ENCODE measurements at regions not wholly inside any gene's neighbourhood (a gene's known extent, or its start where the extent isn't known, plus 50 kb on each side); places are given as distances from the start of the nearest gene placed in this dataset.
"Not testable (repeated sequence)": the region's sequence is repeated elsewhere in the genome, so short reads cannot be mapped to it uniquely, and the experiment has no call there.

DNA sequence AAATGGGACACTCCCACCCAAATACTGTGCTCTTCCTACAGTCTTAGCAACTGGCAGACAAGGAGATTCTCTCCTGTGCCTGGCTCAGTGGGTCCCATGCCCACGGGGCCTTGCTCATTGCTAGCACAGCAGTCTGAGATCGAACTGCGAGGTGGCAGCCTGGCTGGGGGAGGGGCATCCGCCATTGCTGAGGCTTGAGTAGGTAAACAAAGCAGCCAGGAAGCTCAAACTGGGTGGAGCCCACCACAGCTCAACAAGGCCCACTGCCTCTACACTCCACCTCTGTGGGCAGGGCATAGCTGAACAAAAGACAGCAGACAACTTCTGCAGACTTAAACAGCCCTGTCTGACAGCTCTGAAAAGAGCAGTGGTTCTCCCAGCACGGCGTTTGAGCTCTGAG lies 174.8 kb downstream of the COL12A1 start:
- not testable (repeated sequence) for DNase-seq (ENCODE audit: low read depth)

DNA sequence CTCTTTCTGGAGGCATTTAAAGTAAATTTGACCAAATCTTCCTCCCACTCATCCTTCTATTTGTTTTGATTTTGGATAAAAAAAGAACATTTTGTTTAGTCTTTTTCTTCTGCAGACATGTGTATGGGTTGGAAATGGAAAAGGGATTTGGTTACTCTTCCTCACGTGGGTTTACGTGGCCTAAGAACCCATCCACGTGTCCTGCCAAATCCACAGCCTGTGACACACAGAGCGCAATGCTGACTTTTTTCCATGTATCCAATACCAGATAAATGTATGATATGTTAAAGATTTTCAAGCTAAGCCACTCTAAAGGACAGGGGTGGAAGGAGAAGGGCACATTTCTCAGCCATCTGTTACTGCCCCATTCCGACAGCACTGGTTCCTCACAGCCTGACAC lies 176.5 kb downstream of the COL12A1 start:
- no peak for DNase-seq (ENCODE audit: low read depth)

DNA sequence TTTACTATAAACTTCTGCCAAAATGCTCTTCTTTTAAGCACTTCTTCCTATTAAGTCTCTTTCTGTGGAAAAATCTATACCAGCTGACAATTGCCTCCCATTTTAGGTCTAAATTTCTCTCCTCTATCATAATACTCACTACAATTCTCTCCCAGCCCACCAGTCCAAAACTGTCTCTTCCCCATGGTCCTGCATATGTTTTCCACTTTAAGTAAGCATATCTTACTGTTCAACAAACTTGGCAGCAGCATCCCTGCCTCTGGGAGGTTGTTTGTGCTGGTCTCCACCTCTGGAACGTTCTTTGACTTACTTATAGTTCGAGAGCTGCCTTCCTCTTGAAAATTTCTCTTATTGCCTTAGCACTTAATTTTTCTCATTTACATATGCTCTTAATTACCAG lies 180.5 kb downstream of the COL12A1 start:
- no peak for DNase-seq (ENCODE audit: low read depth)

DNA sequence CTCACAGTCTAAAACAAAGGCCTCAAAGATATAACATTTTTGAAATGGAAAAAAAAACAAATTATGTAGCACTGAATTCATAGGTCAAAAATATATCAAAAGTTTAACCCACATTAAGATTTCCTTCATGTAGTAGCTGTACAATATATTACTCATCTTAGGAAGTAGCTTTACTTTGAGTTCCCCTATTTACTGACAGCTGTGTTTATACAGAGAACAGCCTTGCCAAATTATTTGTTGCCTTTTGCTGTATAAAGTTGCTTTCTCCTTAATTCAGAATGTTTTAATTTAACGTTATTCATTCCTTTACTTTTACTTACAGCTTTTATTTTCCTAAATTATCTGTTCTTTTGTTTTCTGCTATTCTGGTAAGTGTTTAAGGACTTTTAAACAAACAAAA lies 181.0 kb downstream of the COL12A1 start:
- DNase-seq (ENCODE audit: low read depth) = no peak

DNA sequence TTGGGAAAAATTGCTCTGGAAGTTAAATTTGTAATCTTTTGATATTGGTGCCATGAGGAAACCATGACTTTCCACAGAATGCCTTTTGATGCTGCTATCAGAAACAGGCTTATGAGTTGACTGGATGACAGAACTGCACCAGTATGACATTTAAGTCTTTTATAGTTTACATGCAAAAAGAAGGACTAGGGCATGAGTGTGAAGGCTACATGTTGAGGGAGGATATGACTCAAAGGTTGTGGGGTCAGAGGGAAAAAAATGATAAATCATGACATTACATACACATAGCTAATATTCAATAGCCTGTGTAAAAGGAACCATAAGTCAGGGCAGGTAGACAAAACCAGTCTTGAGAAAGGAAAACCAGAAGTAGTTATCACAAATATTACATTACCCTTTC lies 182.2 kb downstream of the COL12A1 start:
- DNase-seq (ENCODE audit: low read depth) = no peak

DNA sequence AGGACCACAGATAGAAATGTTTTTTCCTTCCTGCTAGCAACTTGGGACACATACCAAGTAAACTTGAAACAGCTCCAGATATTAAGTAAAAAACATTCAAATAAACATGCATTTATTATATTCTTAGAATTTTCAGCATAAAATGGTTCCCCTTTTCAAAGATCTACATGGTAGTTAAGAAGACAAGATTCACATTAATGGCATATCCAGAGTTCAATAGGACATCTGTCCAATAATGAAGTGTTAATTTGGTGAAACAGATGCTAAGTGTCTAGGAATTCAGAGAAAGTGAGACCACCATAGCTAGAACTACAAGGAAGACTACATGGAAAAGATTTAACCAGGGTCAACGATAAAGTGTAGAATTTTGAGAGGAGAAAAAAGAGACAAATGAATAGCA lies 184.9 kb downstream of the COL12A1 start:
- DNase-seq (ENCODE audit: low read depth) = no peak

DNA sequence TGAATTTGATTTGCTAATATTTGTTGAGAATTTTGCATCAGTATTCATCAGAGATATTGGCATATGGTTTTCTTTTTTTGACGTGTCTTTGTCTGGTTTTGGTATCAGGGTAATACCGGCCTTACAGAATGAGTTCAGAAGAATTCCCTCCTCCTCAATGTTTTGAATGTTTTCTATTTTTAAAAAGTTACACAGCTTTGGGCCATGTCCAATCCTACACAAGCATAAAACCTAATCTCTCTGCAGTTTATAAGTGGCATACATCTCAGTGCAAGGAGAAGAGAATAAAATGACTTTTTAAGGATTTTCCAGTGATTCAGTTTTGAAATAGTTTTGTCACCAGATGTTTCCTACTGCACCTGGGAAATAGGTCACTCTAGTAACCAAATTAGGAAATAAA lies 185.5 kb downstream of the COL12A1 start:
- DNase-seq (ENCODE audit: low read depth) = no peak

DNA sequence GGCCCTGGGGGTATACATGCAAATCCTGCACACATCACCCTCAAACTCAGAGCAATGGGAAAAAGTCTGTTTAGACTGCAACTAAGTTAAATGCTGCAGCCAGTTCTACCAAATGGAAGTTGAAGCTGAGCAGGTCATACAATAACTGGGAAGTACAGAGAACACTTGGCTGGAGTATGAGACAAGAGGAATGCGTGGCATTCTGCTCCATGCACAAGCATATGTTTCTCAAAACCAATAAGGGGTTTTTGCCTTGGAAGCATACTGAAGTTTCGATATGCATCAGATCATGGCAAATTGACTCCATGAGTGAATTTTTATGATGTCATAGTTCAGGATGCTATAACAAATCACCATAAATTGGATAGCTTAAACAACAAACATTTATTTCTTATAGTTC lies 193.8 kb downstream of the COL12A1 start:
- no peak for DNase-seq (ENCODE audit: low read depth)

DNA sequence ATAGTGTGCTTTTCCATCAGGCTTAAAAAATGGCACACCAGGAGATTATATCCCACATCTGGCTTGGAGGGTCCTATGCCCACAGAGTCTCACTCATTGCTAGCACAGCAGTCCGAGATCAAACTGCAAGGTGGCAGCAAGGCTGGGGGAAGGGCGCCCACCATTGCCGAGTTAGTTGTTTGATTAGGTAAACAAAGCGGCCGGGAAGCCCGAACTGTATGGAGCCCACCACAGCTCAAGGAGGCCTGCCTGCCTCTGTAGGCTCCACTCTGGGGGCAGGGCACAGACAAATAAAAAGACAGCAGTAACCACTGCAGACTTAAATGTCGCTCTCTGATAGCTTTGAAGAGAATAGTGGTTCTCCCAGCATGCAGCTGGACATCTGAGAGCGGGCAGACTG lies 201.9 kb downstream of the COL12A1 start:
- DNase-seq (ENCODE audit: low read depth) = not testable (repeated sequence)

DNA sequence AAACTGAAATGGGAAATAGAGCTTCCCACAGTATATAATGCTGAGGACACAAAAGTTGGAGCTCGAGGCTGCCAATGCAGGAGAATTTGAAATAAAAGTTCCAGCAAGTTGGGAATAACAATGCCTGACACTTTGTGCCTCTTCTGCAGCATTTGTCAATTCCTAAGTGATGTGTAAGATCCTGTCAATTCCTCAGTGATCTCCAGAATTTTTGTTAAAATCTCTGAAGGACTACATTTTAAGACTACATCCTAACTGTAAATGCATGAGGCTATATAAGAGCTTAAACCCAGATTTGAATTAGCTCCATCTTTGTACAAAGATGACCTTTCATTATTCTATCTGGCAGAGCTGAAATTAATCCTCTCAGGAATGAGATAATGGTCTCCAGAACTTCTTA lies 208.2 kb downstream of the COL12A1 start:
- no peak for DNase-seq (ENCODE audit: low read depth)

DNA sequence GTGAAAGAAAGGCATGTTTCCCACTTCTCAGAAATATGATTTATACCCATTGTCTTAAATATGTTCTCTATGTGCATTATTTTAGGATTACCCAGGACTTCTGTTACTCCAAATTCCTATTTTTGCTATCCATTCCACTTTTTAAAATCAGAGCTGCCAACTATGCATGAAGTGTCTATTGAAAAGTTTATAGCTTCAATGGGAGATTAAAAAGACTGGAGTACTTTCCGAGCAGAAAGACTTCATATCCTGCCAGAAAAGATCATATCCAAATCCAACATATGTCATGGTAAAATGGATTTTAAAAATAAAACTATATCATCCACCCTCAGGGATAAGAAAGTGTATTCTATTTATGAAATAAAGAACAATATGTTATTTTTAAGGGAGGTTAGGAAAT lies 212.7 kb downstream of the COL12A1 start:
- no peak for DNase-seq (ENCODE audit: low read depth)

DNA sequence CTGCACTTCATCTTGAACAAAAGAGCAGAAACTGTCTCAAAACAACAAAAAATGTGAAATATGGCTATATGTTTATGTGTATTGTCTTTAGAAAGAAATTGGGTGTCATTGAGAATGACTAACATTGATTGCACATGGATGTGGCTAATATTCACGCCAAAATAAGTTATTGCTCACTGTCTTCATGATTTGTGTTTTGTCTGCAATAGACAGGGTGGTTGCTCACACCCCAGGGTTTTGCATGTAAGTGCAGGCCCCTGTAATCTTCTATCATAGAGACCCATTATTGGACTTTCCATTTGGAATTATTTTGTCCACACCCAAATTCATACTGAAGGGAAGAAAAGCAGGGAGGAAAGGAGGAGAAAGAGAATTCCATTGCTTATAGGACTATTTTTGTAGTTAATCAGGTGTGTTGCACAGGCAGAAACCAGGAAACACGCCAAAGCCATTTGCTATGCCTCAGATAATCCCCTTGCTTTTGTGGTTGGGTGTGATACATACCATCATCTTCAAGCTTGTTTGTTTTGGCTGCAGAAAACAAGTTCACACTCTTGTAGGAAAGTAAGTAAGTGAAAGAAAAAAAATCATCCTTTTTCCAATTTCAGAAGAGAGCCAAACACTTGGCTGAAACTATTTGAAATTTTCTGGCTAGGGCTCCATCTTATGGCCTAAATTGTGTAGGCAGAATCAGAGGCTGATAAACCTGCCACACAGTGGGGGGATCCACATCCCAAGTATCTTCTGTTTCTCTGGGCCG lies 214.1 kb downstream of the COL12A1 start:
- DNase-seq (ENCODE audit: low read depth) = peak; percentile 53

DNA sequence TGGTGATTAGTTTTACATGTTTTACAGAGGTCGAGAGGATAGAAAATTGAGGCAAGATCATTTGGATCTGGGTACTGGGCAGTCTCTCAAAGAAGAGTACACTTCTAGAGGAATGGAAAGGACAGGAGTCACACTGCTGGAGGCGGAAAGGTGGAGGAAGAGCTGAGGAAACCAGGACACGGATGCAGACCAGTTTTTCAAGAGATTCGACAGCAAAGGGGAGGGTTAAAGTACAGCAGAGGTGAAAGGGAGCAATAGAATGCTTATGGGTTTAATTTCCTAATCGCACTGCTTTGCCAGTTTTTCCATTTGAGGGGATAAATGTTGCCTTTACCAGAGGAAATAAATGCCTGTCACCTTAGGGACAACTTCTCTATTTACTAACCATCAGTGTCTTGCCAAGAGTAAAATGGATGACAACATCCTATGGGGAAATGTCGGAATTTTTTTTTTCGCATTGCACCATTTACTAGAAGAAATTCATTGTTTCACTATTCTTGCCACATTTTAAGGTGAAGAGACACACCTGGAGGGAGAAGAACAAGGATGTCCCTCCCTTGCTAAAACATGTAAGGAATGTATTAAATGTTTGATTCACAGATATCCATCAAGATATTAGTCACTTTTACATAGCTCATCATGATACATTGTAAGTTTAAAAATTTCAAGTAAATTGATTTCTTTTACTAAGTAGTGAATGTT lies 226.6 kb downstream of the COL12A1 start:
- DNase-seq (ENCODE audit: low read depth) = peak; percentile 2

DNA sequence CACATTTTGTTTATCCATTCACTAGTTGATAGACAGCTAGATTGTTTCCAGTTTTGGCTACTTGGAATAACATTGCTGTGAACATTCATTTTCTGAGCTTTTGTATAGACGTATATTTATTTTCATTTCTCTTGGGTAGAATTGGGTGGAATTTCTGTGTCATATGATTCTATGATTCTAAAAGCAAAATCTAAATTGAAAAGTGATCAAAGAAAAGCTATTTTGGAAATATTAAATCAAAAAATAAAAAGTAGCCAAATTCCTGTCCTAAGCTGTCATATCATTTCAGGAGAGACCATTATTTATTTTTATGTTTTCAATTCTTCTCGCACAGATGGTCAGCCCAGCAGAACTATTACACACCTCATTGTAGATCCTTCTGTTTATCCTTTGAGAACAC lies 229.2 kb downstream of the COL12A1 start:
- DNase-seq (ENCODE audit: low read depth) = no peak

DNA sequence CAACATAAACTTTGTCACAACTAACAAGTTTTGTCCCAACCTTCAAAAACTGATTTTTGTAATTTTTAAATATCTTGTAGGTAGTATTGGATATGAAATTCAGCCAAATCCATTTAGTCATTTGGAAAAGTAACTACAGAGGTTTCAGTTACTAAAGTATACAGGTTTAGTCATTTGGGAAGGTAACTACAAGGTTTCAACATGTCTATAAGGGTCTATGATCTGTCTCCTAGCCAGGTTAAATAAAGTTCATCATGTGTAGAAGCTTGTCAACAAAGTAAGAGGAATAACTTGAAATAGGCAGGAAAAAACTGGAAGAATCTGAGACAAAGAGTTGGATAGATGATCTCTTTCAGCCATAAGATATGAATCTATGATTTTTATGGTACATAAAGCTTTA lies 229.8 kb downstream of the COL12A1 start:
- no peak for DNase-seq (ENCODE audit: low read depth)

DNA sequence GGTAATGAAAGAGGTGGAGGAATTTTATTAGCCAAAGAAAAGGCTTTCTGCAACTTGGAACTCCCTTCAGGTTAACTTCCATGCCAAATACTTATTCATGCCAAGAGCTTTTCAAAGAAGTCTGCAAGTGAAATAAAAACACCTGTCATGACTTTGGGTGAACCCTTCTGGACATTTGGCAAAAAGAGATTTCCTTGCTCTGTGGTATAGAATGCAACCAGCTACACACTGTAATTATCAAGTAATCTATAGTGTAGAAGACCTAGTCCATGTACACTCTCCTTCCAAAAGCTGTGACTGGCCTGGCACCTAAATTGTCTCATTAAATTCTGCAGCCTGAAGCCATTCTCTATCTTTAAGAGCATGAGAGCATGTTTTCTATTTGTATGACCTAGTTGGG lies 232.3 kb downstream of the COL12A1 start:
- DNase-seq (ENCODE audit: low read depth) = no peak

DNA sequence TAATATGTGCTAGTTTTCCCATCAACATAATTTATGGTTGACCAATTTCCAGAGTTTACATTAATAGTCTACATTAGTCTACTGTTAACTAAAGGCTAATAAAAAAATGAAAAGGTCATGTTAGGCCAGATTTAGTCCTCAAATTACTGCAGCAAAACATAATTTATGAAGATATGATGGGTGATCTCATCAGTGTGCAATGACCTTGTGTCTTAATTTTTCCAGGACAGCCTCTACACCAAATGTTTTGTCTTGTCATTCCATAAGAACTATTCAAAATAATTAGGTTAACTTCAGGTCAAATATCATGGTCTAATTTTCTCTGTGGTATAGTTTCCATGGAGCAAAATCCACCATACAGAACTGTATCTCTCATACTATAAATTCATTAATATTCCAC lies 234.2 kb downstream of the COL12A1 start:
- no peak for DNase-seq (ENCODE audit: low read depth)

DNA sequence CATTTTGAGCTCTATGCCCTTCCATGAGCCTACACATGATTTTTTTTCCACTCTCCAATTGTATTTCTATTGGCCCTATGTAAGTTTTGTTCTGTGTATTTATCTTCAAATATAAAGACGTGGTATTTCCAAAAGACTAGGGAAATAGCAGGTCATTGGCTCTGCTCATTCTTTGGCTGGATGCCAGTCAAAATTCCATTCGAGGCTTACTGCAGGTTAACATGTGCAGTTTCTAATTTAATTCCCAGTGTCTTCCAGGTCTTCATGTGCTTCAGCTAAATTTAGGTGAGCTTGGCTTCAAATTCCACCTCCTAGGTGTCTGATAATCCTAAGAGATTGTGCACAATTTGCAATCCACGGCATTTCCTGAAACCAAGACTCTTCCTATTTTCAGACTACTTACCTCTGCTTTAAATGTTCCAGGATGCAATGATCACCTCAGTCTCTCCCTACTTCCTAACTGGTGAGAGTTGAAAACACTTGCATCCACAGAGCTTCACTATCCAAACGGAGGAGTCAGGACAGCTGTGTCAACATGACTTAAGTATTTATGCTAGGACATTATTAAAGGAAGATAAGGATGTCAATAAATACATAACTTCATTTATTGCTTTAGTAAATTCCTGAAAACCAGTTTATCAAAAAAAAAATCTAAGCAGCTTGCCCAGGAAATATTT lies 236.1 kb downstream of the COL12A1 start:
- DNase-seq (ENCODE audit: low read depth) = no peak

DNA sequence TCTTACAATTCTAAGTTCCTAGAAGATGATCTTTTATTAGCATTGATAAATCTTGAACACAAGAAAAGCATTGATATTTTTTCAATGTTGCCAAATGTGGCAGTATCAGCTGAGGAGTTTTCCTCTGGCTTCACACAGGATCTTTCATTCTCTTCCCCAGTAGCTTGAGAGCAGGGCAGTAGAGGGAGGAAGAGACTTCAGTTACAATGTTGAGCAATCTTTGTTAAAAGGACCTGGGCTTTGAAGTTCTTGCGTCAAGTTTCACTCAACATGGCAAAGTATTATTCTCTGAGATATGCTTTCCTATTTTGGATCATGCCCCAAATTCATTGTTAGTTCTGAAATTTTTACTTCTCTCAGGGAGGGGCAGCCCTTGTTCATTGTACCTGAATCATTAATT lies 238.0 kb downstream of the COL12A1 start:
- DNase-seq (ENCODE audit: low read depth) = peak; percentile 8

DNA sequence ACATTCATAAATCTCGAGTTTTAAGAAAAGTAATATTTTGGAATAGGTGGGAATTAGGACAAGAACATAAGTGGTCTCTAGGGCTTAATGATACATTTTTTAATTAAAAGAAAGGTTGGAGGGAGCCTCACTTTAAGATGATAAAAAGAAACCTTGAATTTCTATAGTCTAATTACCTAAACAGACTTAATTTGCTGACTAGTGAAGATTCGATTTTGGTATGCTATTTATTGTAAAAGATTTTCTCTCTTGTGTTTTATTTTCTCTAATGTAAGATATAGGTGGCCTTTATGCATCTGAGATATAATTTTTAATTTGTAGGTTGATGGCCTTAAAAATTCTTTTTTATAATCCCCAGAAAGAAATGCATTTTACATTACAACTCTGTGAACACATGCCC lies 239.1 kb downstream of the COL12A1 start:
- no peak for DNase-seq (ENCODE audit: low read depth)

DNA sequence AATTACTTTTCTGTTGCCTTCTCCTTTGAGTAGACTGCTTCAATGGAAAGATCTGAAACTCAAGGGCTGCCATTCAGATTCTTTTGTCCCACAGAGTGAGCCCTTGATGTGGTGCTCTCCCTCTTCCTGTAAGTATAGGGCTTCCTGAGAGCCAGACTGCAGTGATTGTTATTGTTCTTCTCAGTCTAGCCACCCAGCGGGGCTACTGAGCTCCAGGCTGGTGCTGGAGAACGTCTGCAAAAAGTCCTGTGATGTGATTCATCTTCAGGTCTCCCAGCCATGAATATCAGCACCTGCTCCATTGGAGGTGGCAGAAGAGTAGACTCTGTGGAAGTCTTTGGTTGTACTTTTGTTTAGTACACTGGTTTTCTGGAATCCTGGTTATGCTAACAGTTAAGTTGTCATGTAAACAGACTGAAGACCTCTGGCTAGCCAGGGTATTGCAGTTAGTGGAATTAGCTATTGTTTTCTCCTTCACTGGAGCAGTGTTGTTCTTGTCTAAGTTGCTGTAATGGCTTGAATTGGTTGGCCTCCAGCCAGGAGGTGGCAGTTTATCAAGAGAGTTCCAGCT lies 240.9 kb downstream of the COL12A1 start:
- DNase-seq (ENCODE audit: low read depth) = peak; percentile 34

DNA sequence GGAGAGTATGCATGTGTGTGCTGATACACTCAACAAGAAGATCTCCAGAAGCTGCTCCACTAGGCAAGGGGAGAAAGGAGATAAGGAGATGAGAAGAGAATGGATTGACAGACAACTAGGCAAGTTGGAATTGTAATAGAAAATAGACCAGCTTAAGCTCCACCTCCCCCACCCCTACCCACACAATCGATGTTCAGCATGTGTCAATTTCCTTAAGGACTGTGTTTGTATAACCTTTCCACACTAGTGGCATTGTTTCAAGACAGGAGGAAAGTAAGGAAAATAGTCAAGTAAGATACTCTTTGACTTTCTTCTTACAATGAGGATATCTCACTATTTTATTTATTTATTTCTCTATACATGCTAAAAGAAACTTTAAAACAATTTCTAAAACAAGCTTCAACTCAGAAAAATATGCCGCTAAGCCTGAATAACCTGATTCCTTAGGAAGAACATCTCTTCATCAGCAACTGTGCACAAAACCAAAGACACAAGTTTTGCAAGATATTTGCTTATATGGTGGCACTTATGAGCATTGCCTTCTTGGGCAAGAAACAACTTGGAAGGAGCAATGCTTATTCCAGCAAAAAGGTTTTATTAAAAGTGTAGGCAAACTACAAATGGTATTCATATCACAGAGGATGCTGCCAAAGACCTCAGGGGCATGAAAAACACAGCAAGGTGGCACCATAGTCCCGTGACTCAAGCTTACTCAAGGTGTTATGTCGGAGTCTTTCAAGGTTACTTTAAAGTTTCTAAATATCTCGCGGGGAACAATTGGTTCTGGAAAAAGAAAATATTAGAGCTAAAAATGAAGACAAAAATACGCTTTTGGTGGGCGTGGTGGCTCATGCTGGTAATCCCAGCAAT lies 249.1 kb downstream of the COL12A1 start:
- no peak for DNase-seq (ENCODE audit: low read depth)
